HG03565 (cell line): ENCODE measurements at regions not wholly inside any gene's neighbourhood (a gene's known extent, or its start where the extent isn't known, plus 50 kb on each side); places are given as distances from the start of the nearest gene placed in this dataset.
"Not testable (repeated sequence)": the region's sequence is repeated elsewhere in the genome, so short reads cannot be mapped to it uniquely, and the experiment has no call there.

Source experiments
- ATAC-seq: cut with Tn5 transposase; IDR thresholded peaks from one replicate; pipeline ENCODE4 v1.9.1; 2021; ENCODE audit warnings: mild to moderate bottlenecking, moderate library complexity; ENCODE audit not compliant: unreplicated experiment

DNA sequence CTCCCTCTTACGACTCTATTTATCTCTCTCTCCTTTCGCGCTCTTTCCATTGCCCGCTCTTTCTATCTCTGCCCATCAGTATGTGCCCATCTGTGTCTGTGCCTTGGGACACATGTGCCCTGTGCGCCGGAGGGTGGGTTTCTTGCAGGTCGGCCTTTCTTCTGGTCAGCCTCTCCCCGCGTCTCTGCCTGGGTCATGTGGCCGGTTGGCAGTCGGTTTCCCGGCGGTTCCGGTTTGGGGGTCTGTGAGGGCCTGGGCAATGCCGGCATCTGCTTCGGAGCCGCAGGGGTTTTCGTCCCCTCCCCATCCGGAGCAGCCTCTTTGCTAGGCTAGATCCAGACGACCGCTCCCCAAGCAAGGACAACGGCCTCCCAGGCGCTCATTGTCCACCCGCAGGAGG lies 1426.0 kb upstream of the PCDH10 start:
- not testable (repeated sequence) for ATAC-seq

GRCh38 chr4:131724847-131725246 lies 1424.2 kb upstream of the PCDH10 start:
- ATAC-seq, result not testable (repeated sequence)

DNA sequence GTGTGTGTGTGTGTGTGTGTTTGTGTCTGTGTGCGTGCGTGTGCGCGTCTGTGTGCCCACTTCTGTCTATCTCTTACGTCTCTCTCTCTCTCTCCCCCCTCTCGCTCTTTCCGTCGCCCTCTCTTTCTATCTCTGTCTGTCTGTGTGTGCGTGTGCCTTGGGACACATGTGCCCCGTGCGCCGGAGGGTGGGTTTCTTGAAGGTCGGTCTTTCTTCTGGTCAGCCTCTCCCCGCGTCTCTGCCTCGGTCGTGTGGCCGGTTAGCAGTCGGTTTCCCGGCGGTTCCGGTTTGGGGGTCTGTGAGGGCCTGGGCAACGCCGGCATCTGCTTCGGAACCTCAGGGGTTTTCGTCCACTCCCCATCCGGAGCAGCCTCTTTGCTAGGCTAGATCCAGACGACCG lies 1423.6 kb upstream of the PCDH10 start:
- ATAC-seq, result not testable (repeated sequence)

GRCh38 chr4:131726940-131727339 lies 1422.2 kb upstream of the PCDH10 start:
- ATAC-seq, result not testable (repeated sequence)

DNA sequence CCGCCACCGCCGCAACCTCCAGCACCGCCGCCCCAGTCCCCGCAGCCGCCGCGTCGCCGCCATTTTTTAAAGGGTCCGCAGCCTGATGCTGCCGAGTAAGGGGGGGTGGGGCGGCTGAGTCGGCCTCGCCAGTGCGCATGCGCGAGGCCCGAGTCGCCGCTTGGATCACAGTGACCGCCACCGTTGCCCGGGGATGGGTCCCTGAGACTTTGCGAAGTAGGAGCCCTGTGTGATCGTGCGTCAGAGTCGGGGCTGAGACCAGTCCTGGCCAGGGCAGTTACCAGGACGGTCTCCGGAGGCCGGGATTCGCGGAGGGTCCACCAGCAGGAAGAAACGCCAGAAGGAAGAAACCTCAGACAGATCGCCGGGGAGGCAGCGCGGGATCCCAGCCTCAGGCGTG lies 1421.7 kb upstream of the PCDH10 start:
- not testable (repeated sequence) for ATAC-seq

- not testable (repeated sequence) for ATAC-seq
Observed at GRCh38 chr4:131729205-131729604, 1419.9 kb upstream of the PCDH10 start.

DNA sequence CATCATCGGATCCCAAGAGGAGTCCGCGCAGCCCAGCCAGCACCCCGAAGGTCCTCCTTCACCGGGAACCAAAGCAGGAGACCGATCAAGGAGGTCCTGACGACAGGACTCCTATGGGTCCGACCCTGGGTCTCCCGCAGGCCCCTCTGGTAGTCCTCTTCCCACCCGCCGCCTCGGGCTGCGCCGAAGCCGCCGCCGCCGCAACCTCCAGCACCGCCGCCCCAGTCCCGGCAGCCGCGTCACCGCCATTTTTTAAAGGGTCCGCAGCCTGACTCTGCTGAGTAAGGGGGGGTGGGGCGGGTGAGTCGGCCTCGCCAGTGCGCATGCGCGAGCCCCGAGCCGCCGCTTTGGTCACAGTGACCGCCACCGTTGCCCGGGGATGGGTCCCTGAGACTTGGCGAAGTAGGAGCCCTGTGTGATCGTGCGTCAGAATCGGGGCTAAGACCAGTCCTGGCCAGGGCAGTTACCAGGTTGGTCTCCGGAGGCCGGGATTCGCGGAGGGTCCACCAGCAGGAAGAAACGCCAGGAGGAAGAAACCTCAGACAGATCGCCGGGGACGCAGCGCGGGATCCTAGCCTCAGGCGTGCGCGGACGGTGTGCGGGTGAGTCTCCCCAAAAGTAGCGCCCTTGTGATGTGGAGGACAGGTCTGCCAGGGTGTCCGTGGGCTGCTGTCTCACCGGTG lies 1419.2 kb upstream of the PCDH10 start:
- not testable (repeated sequence) for ATAC-seq

DNA sequence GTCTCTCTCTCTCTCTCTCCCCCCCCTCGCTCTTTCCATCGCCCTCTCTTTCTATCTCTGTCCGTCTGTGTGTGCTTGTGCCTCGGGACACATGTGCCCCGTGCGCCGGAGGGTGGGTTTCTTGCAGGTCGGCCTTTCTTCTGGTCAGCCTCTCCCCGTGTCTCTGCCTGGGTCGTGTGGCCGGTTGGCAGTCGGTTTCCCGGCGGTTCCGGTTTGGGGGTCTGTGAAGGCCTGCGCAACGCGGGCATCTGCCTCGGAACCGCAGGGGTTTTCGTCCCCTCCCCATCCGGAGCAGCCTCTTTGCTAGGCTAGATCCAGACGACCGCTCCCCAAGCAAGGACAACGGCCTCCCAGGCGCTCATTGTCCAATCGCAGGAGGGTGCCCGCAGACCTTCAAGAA lies 1418.5 kb upstream of the PCDH10 start:
- ATAC-seq, result not testable (repeated sequence)

GRCh38 chr4:131732034-131732630 lies 1417.0 kb upstream of the PCDH10 start:
- ATAC-seq, result not testable (repeated sequence)

GRCh38 chr4:131734321-131734720 lies 1414.8 kb upstream of the PCDH10 start:
- ATAC-seq, result not testable (repeated sequence)

DNA sequence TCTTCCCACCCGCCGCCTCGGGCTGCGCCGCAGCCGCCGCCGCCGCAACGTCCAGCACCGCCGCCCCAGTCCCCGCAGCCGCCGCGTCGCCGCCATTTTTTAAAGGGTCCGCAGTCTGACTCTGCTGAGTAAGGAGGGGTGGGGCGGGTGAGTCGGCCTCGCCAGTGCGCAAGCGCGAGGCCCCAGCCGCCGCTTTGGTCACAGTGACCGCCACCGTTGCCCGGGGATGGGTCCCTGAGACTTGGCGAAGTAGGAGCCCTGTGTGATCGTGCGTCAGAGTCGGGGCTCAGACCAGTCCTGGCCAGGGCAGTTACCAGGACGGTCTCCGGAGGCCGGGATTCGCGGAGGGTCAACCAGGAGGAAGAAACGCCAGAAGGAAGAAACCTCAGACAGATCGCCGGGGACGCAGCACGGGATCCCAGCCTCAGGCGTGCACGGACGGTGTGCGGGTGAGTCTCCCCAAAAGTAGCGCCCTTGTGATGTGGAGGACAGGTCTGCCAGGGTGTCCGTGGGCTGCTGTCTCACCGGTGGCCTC lies 1414.2 kb upstream of the PCDH10 start:
- ATAC-seq, result not testable (repeated sequence)

- ATAC-seq, result not testable (repeated sequence)
Observed at GRCh38 chr4:131738991-131739390, 1410.1 kb upstream of the PCDH10 start.

DNA sequence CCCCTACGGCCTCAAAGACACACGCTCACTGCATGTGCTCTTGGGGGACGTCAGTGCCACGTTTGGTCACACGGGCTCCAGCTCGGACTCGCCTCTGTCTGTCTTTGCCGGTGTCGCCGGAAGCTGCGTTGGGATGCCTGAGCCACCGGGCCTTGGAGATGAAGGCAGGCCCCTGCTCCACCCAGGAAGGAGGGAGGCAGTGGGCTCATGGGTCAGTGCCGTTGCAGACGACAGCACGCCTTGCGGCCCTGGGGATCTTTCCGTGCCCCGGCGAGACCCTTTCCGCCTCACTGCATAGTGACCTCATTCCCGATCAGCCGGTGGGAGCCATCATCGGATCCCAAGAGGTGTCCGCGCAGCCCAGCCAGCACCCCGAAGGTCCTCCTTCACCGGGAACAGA lies 1407.3 kb upstream of the PCDH10 start:
- not testable (repeated sequence) for ATAC-seq

- ATAC-seq, result not testable (repeated sequence)
Observed at GRCh38 chr4:131742536-131743205, 1406.4 kb upstream of the PCDH10 start.

DNA sequence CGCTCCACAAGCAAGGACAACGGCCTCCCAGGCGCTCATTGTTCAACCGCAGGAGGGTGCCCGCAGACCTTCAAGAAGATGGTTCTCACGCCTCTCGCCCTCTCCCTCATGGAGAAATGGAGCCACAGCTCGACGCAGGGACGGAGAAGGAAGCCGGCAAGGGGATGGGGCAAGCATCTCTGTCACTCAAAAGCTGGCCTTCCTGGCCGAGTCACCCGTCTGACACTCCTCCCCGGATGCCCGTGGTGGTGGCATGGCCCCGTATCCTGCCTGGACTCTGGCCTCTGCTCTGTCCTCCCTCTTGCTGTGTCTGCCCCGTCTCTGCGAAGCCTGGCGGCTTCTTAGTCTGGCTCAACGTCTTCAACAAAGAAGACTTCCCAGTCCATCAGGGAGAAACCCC lies 1405.7 kb upstream of the PCDH10 start:
- ATAC-seq, result not testable (repeated sequence)

GRCh38 chr4:131747203-131747602 lies 1401.9 kb upstream of the PCDH10 start:
- not testable (repeated sequence) for ATAC-seq

- not testable (repeated sequence) for ATAC-seq
Observed at GRCh38 chr4:131749224-131749623, 1399.9 kb upstream of the PCDH10 start.

DNA sequence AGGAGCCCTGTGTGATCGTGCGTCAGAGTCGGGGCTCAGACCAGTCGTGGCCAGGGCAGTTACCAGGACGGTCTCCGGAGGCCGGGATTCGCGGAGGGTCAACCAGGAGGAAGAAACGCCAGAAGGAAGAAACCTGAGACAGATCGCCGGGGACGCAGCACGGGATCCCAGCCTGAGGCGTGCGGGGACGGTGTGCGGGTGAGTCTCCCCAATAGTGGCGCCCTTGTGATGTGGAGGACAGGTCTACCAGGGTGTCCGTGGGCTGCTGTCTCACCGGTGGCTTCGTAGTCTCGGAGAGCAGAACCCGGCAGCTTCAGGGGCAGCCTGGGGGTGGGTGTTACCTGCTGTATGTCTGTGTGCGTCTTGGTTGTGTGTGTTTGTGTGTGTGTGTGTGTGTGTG lies 1399.1 kb upstream of the PCDH10 start:
- not testable (repeated sequence) for ATAC-seq

GRCh38 chr4:131750469-131750868 lies 1398.6 kb upstream of the PCDH10 start:
- not testable (repeated sequence) for ATAC-seq

GRCh38 chr4:131762234-131762633 lies 1386.9 kb upstream of the PCDH10 start:
- not testable (repeated sequence) for ATAC-seq

- no peak for ATAC-seq
Observed at GRCh38 chr4:131764730-131765129, 1384.4 kb upstream of the PCDH10 start.

DNA sequence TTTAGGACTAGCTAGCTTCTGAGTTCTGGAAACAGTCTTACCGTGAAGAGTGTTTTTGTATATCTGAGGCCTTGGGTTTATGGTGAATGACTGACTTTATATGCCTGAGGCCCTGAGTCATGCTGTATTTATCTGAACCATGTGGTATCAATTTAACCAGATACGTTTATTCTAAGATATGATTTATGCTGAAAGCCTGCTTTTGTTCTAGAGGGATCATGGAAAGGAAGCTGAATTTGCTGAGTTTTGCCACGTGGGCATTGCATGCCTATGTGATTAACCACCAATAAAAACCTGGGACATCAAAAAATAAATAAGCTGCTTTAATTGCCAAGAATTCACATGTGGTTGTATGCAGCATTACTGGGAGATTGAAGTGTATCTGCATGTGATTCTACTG lies 1374.7 kb upstream of the PCDH10 start:
- ATAC-seq, result not testable (repeated sequence)
